AG04450 (cell line): ENCODE measurements at regions not wholly inside any gene's neighbourhood (a gene's known extent, or its start where the extent isn't known, plus 50 kb on each side); places are given as distances from the start of the nearest gene placed in this dataset.

ENCODE experiments used
- CTCF ChIA-PET: fragments of 300-600, 350-600 bp; formaldehyde crosslinking; extraction: SDS; loops from one replicate; lab custom pipeline; 2022; ENCODE audit warnings: antibody characterized with exemption, inconsistent platforms; lab: Charles Lee
- POLR2A ChIA-PET: fragments of 350-600 bp; formaldehyde crosslinking; extraction: SDS; loops from one replicate; lab custom pipeline; 2021; ENCODE audit warnings: antibody characterized with exemption, inconsistent platforms; lab: Yijun Ruan, JAX
- DNase-seq: peaks from one replicate; pipeline ENCODE4 v3.0.0-alpha.2; 2011; ENCODE audit warnings: low read depth, low spot score
- H3K27ac ChIP-seq: one replicate; pipeline ENCODE4 v1.5.1; 2012; ENCODE audit warnings: low read depth, low read length, control low read depth
- H3K27me3 ChIP-seq: one replicate; pipeline ENCODE4 v1.6.0; 2012; ENCODE audit warnings: low read length; ENCODE audit not compliant: control insufficient read depth, insufficient read depth
- H3K4me3 ChIP-seq: 2 replicates; pipeline ENCODE4 v1.5.1; 2011; ENCODE audit warnings: mild to moderate bottlenecking, low read depth, low read length, control low read depth
- H3K9me3 ChIP-seq: 2 replicates; pipeline ENCODE4 v1.5.1; 2012; ENCODE audit warnings: low read length; ENCODE audit not compliant: control insufficient read depth, insufficient read depth
- TF ChIP-seq, protein P1 (sequence below): IDR thresholded peaks from 2 replicates; pipeline ENCODE4 v1.5.1; 2011; ENCODE audit warnings: low read depth, low read length, control low read depth, inconsistent platforms

DNA sequence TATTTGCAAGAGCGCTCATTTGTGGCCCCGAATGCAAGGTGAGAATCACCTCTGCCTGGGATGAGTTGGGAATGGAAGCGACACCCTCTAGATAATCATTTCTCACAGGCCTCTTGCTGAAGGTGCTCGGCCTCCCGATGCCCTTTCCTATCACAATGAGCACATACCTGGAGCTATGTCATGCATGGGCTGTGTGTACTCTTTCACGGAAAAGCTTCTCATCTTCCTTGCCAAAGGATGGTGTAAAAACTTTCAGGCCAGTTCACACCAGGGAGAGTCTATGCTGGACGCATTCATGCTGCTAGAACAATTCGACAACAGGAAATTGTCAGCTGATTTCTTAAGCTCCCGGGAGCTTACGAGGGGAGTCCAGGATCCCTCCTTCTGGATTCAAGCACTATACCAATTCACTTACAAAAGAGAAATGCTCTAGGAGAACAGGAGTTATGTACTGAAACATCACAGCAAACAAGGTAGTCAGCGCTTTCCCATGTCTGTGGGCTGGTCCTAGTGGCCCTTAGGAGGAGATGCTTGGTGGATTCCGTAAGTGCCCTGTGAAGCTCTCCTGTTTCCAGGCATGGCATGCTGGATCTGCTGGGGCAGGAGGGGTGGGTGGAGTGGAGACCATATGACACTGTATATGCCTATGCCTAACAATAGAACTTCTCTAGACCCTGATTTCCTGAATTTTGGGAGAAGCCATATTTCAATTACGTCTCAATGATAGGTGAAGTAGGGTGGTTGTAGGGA, 53.1 kb upstream of the B3GAT1 start:
- DNase-seq: no peak
- TF ChIP-seq, protein P1, sequence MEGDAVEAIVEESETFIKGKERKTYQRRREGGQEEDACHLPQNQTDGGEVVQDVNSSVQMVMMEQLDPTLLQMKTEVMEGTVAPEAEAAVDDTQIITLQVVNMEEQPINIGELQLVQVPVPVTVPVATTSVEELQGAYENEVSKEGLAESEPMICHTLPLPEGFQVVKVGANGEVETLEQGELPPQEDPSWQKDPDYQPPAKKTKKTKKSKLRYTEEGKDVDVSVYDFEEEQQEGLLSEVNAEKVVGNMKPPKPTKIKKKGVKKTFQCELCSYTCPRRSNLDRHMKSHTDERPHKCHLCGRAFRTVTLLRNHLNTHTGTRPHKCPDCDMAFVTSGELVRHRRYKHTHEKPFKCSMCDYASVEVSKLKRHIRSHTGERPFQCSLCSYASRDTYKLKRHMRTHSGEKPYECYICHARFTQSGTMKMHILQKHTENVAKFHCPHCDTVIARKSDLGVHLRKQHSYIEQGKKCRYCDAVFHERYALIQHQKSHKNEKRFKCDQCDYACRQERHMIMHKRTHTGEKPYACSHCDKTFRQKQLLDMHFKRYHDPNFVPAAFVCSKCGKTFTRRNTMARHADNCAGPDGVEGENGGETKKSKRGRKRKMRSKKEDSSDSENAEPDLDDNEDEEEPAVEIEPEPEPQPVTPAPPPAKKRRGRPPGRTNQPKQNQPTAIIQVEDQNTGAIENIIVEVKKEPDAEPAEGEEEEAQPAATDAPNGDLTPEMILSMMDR: no peak
- ChIA-PET CTCF (no interaction called here), POLR2A (no interaction called here)
- Histone ChIP-seq H3K4me3 (no peak overlapping the region), H3K27me3 (no peaks in the 10 kb centered on the region), H3K27ac (no peak overlapping the region), H3K9me3 (peaks cover 56% of the 10 kb centered on the region)

DNA sequence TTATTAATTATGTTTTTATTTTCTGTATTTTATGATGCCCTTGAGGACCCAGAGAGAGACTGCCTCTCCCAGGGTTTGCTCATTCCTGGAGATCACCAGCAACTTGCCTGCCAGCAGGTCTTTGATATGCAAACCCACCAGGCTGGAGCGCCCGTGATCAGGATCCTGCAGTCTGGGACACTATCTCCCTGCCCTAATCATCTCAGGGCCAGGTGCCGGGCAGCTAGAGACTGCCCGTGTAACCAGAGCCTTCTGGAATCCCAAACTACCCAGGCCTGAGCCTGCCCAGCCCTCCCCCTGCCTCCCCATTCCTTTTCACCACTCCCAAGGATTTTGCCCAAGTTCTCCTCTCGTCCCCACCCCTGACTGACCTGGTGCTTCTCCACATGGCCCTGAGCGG, 52.2 kb upstream of the B3GAT1 start:
- Histone ChIP-seq H3K4me3 (no peak overlapping the region), H3K27ac (no peak overlapping the region), H3K27me3 (no peaks in the 10 kb centered on the region), H3K9me3 (peaks cover 61% of the 10 kb centered on the region)
- TF ChIP-seq, protein P1: no peak
- ChIA-PET POLR2A (no interaction called here), CTCF (no interaction called here)
- DNase-seq: no peak

DNA sequence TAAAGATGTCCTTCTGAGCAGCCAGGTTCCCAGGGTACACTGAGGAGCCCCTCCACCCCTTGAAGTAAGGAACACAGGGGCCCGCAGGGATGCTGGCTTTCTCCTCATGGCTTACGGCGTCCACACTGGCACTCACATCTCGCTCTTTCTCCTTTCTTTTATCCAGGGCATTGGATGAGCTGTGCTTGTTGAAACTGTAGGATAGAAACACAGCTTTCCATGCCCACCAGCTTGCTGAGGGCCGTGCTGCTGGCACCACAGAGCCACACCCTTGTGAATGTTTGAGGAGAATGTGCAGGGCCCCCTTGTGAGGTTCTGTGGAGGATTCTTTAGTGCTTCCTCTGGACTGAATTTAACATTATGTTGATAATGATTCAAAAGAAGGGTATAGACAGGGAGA, 51.7 kb upstream of the B3GAT1 start:
- no peak for DNase-seq
- TF ChIP-seq, protein P1: no peak
- peaks cover 62% of the 10 kb centered on the region for H3K9me3 ChIP-seq
- H3K27me3 ChIP-seq: no peaks in the 10 kb centered on the region
- ChIA-PET POLR2A (no interaction called here), CTCF (no interaction called here)
- H3K4me3 ChIP-seq: no peak overlapping the region
- H3K27ac ChIP-seq: no peak overlapping the region
